ENCODE measurements at regions not wholly inside any gene's neighbourhood (a gene's known extent, or its start where the extent isn't known, plus 50 kb on each side); places are given as distances from the start of the nearest gene placed in this dataset.

- TF ChIP-seq CTCF (IDR thresholded peaks at IDR 0.05 in 2 of 3, conservative IDR thresholded peaks at IDR 0.05 in 1 of 3; ENCODE audit: borderline replicate concordance in 1 of 3, insufficient read depth in 1 of 3, low read depth in 2 of 3, low read length in 2 of 3) (no peak), POLR2AphosphoS5 (IDR thresholded peaks at IDR 0.05; ENCODE audit: low read depth, low read length) (no peak), EGR1 (IDR thresholded peaks at IDR 0.05; ENCODE audit: low read depth) (no peak), ZNF274 (IDR thresholded peaks at IDR 0.05; ENCODE audit: low read depth, low read length) (no peak), RAD21 (IDR thresholded peaks at IDR 0.05; ENCODE audit: low read depth) (no peak), CBX3 (IDR thresholded peaks at IDR 0.05; ENCODE audit: low read depth) (no peak), POLR2A (IDR thresholded peaks at IDR 0.05; ENCODE audit: borderline replicate concordance, extremely low read depth, insufficient read depth, insufficient read length) (no peak), ZFX (IDR thresholded peaks at IDR 0.05) (no peak), FOSL1 (IDR thresholded peaks at IDR 0.05; ENCODE audit: low read depth) (peak; percentile 40), CEBPB (IDR thresholded peaks at IDR 0.05; ENCODE audit: low read depth) (peak; percentile 63; the same call in 1 of the 2 replicates), ATF3 (IDR thresholded peaks at IDR 0.05) (no peak)
Measured at GRCh38 chr6:77292564-77293546, 170.4 kb downstream of the HTR1B start.
